HEK293T (cell line): ENCODE measurements at regions not wholly inside any gene's neighbourhood (a gene's known extent, or its start where the extent isn't known, plus 50 kb on each side); places are given as distances from the start of the nearest gene placed in this dataset.

Experiments
- FOXA1 ChIP-seq: fragments of 450-650 bp; IDR thresholded peaks from 2 replicates; pipeline ENCODE4 v1.6.1; 2016; ENCODE audit warnings: mild to moderate bottlenecking
- FOXM1 ChIP-seq: fragments of 450-650 bp; IDR thresholded peaks from 2 replicates; pipeline ENCODE4 v1.6.1; 2017; ENCODE audit warnings: mild to moderate bottlenecking, borderline replicate concordance
- L3MBTL2 ChIP-seq: fragments of 450-650 bp; conservative IDR thresholded peaks from 2 replicates; pipeline ENCODE4 v1.6.1; 2016; ENCODE audit warnings: mild to moderate bottlenecking
- PKNOX1 ChIP-seq: fragments of 450-650 bp; IDR thresholded peaks from 2 replicates; pipeline ENCODE4 v1.6.1; 2016
- SP1 ChIP-seq: fragments of 450-650 bp; IDR thresholded peaks from 2 replicates; pipeline ENCODE4 v1.6.1; 2017
- TARDBP ChIP-seq: fragments of 450-650 bp; IDR thresholded peaks from 2 replicates; pipeline ENCODE4 v1.6.1; 2016
- ZNF384 ChIP-seq: fragments of 450-650 bp; IDR thresholded peaks from 2 replicates; pipeline ENCODE4 v1.6.1; 2016

GRCh38 chr9:2417730-2418129, 203.9 kb upstream of the VLDLR start:
- TF ChIP-seq FOXA1 (no peak), SP1 (no peak), TARDBP (no peak), L3MBTL2 (no peak), PKNOX1 (no peak), FOXM1 (no peak), ZNF384 (no peak)
